ENCODE measurements at regions not wholly inside any gene's neighbourhood (a gene's known extent, or its start where the extent isn't known, plus 50 kb on each side); places are given as distances from the start of the nearest gene placed in this dataset.
A peak's percentile ranks its signal among the peaks of the same experiment; 100 is the strongest.
"Not testable (repeated sequence)": the region's sequence is repeated elsewhere in the genome, so short reads cannot be mapped to it uniquely, and the experiment has no call there.

- DNase-seq, result no peak
Measured at GRCh38 chr4:140246216-140246615, 92.2 kb upstream of the MAML3 start.

- no peak for DNase-seq
Measured at GRCh38 chr4:140244328-140244727, 90.3 kb upstream of the MAML3 start.

GRCh38 chr4:140243278-140243753, 89.3 kb upstream of the MAML3 start:
- DNase-seq, result no peak

GRCh38 chr4:140242357-140243277, 88.6 kb upstream of the MAML3 start:
- DNase-seq, result no peak

- no peak for DNase-seq
Measured at GRCh38 chr4:140240237-140240636, 86.3 kb upstream of the MAML3 start.

GRCh38 chr4:140239311-140239710, 85.3 kb upstream of the MAML3 start:
- no peak for DNase-seq

GRCh38 chr4:140238351-140239056, 84.5 kb upstream of the MAML3 start:
- peak; percentile 63 for DNase-seq

GRCh38 chr4:140237616-140238350, 83.8 kb upstream of the MAML3 start:
- DNase-seq, result peak; percentile 82

GRCh38 chr4:140236654-140237169, 82.7 kb upstream of the MAML3 start:
- DNase-seq, result no peak

- no peak for DNase-seq
Measured at GRCh38 chr4:140234697-140235060, 80.7 kb upstream of the MAML3 start.

- DNase-seq, result no peak
Measured at GRCh38 chr4:140233791-140234696, 80.1 kb upstream of the MAML3 start.

- DNase-seq, result no peak
Measured at GRCh38 chr4:140229881-140230280, 75.9 kb upstream of the MAML3 start.

GRCh38 chr4:140227286-140227685, 73.3 kb upstream of the MAML3 start:
- DNase-seq, result no peak

- no peak for DNase-seq
Measured at GRCh38 chr4:140223056-140223810, 69.2 kb upstream of the MAML3 start.

GRCh38 chr4:140222171-140222570, 68.2 kb upstream of the MAML3 start:
- no peak for DNase-seq

GRCh38 chr4:140220058-140220457, 66.1 kb upstream of the MAML3 start:
- no peak for DNase-seq

- DNase-seq, result no peak
Measured at GRCh38 chr4:140219567-140219966, 65.6 kb upstream of the MAML3 start.

- not testable (repeated sequence) for DNase-seq
Measured at GRCh38 chr4:140219070-140219469, 65.1 kb upstream of the MAML3 start.

- no peak for DNase-seq
Measured at GRCh38 chr4:140213749-140214148, 59.8 kb upstream of the MAML3 start.

GRCh38 chr4:140213116-140213515, 59.1 kb upstream of the MAML3 start:
- DNase-seq, result no peak

- DNase-seq, result no peak
Measured at GRCh38 chr4:140212646-140213045, 58.7 kb upstream of the MAML3 start.
